Fibroblast of pulmonary artery (primary cell): ENCODE measurements at regions not wholly inside any gene's neighbourhood (a gene's known extent, or its start where the extent isn't known, plus 50 kb on each side); places are given as distances from the start of the nearest gene placed in this dataset.

Experiments
- DNase-seq: peaks from one replicate; pipeline ENCODE4 v3.0.0-alpha.2; 2010; ENCODE audit warnings: low read depth
- H3K4me3 ChIP-seq: replicated peaks from 2 replicates; pipeline ENCODE4 v1.5.1; 2011; ENCODE audit warnings: low read depth, mild to moderate bottlenecking, control low read depth, low read length, moderate library complexity
- CTCF ChIP-seq: IDR thresholded peaks from 2 replicates; pipeline ENCODE4 v1.5.1; 2011; ENCODE audit warnings: mild to moderate bottlenecking, control low read depth, low read length, inconsistent platforms; ENCODE audit errors: missing control alignments

GRCh38 chr18:61749031-61749430 is 143.8 kb downstream of the RNF152 start:
- no peak overlapping the region for H3K4me3 ChIP-seq
- TF ChIP-seq CTCF: no peak
- no peak for DNase-seq

GRCh38 chr18:61748004-61748403 is 144.8 kb downstream of the RNF152 start:
- no peak for DNase-seq
- H3K4me3 ChIP-seq: no peak overlapping the region
- no peak for TF ChIP-seq CTCF

- TF ChIP-seq CTCF: no peak
- peak; percentile 44 for DNase-seq
- H3K4me3 ChIP-seq: no peak overlapping the region
These were observed 148.9 kb downstream of the RNF152 start for GRCh38 chr18:61743775-61744531.

- DNase-seq: no peak
- H3K4me3 ChIP-seq: no peak overlapping the region
- no peak for TF ChIP-seq CTCF
These were observed 150.0 kb downstream of the RNF152 start for GRCh38 chr18:61742565-61743429.

- no peak overlapping the region for H3K4me3 ChIP-seq
- DNase-seq: no peak
- no peak for TF ChIP-seq CTCF
These were observed 150.8 kb downstream of the RNF152 start for GRCh38 chr18:61741881-61742454.

GRCh38 chr18:61738488-61738887 is 154.3 kb downstream of the RNF152 start:
- peak; percentile 64 for DNase-seq
- no peak for TF ChIP-seq CTCF
- no peak overlapping the region for H3K4me3 ChIP-seq
